Nephron progenitor cell (in vitro differentiated cells): ENCODE measurements at regions not wholly inside any gene's neighbourhood (a gene's known extent, or its start where the extent isn't known, plus 50 kb on each side); places are given as distances from the start of the nearest gene placed in this dataset.
"Not testable (repeated sequence)": the region's sequence is repeated elsewhere in the genome, so short reads cannot be mapped to it uniquely, and the experiment has no call there.

Experiments used
- DNase-seq: peaks from one replicate; pipeline ENCODE4 v3.0.0; 2021
- H3K27ac Mint-ChIP-seq: 2 replicates; pipeline ENCODE4 v1.8.0; 2021; ENCODE audit warnings: mild to moderate bottlenecking, moderate library complexity, mixed read lengths
- H3K27me3 Mint-ChIP-seq: 2 replicates; pipeline ENCODE4 v1.8.0; 2021; ENCODE audit warnings: mild to moderate bottlenecking, low read depth, mixed read lengths; ENCODE audit not compliant: poor library complexity
- H3K36me3 Mint-ChIP-seq: 2 replicates; pipeline ENCODE4 v1.8.0; 2021; ENCODE audit warnings: low read depth, mixed read lengths
- H3K4me1 Mint-ChIP-seq: 2 replicates; pipeline ENCODE4 v1.8.0; 2021; ENCODE audit warnings: mixed read lengths
- H3K4me3 Mint-ChIP-seq: 2 replicates; pipeline ENCODE4 v1.8.0; 2021; ENCODE audit warnings: mild to moderate bottlenecking, moderate library complexity, mixed read lengths
- H3K9me3 Mint-ChIP-seq: 2 replicates; pipeline ENCODE4 v1.8.0; 2021; ENCODE audit warnings: mild to moderate bottlenecking, moderate library complexity, mixed read lengths
- CTCF ChIP-seq: fragments of 200-600 bp; sonication (generic); IDR thresholded peaks from 2 replicates; pipeline ENCODE4 v1.5.0; 2021; ENCODE audit warnings: antibody characterized with exemption

- Mint-ChIP-seq H3K4me3 (no peak overlapping the region), H3K9me3 (no peaks in the 10 kb centered on the region)
Observed at GRCh38 chr18:1078301-1078700, 173.6 kb downstream of the ADCYAP1 start.

GRCh38 chr18:1083675-1084074, 179.0 kb downstream of the ADCYAP1 start:
- not testable (repeated sequence) for DNase-seq, H3K27ac Mint-ChIP-seq, H3K4me3 Mint-ChIP-seq, H3K4me1 Mint-ChIP-seq
- H3K27me3 Mint-ChIP-seq: peaks cover 12% of the 10 kb centered on the region
- peaks cover 50% of the 10 kb centered on the region for H3K9me3 Mint-ChIP-seq
- peaks cover 40% of the 10 kb centered on the region for H3K36me3 Mint-ChIP-seq

More at GRCh38 chr18:1078301-1078700, 173.6 kb downstream of the ADCYAP1 start:
- Mint-ChIP-seq H3K27me3 (no peaks in the 10 kb centered on the region), H3K4me1 (peaks cover 28% of the 10 kb centered on the region), H3K36me3 (no peaks in the 10 kb centered on the region), H3K27ac (no peak overlapping the region)
- no peak for DNase-seq
- TF ChIP-seq CTCF: no peak

GRCh38 chr18:1090758-1091157, 186.1 kb downstream of the ADCYAP1 start:
- no peaks in the 10 kb centered on the region for H3K4me1 Mint-ChIP-seq
- no peak overlapping the region for H3K27ac Mint-ChIP-seq
- H3K36me3 Mint-ChIP-seq: peaks cover 36% of the 10 kb centered on the region
- peaks cover 40% of the 10 kb centered on the region for H3K9me3 Mint-ChIP-seq
- peaks cover 6% of the 10 kb centered on the region for H3K27me3 Mint-ChIP-seq
- no peak for TF ChIP-seq CTCF
- no peak overlapping the region for H3K4me3 Mint-ChIP-seq
- no peak for DNase-seq

- Mint-ChIP-seq H3K4me1 (no peaks in the 10 kb centered on the region), H3K27ac (no peak overlapping the region), H3K27me3 (no peaks in the 10 kb centered on the region), H3K36me3 (peaks cover 25% of the 10 kb centered on the region), H3K9me3 (peaks cover 25% of the 10 kb centered on the region), H3K4me3 (no peak overlapping the region)
- no peak for TF ChIP-seq CTCF
- DNase-seq: peak; percentile 30
Observed at GRCh38 chr18:1092228-1092627, 187.6 kb downstream of the ADCYAP1 start.

GRCh38 chr18:1094409-1094808, 189.7 kb downstream of the ADCYAP1 start:
- TF ChIP-seq CTCF: no peak
- Mint-ChIP-seq H3K4me3 (no peak overlapping the region), H3K27ac (no peak overlapping the region), H3K27me3 (no peaks in the 10 kb centered on the region), H3K9me3 (peaks cover 12% of the 10 kb centered on the region), H3K36me3 (peaks cover 19% of the 10 kb centered on the region), H3K4me1 (peaks cover 5% of the 10 kb centered on the region)
- DNase-seq: no peak

GRCh38 chr18:1097991-1098735, 193.5 kb downstream of the ADCYAP1 start:
- DNase-seq, H3K27me3 Mint-ChIP-seq, H3K27ac Mint-ChIP-seq, H3K4me3 Mint-ChIP-seq, H3K9me3 Mint-ChIP-seq, H3K4me1 Mint-ChIP-seq: not testable (repeated sequence)
- peaks cover 14% of the 10 kb centered on the region for H3K36me3 Mint-ChIP-seq

- Mint-ChIP-seq H3K9me3 (peaks cover under 1% of the 10 kb centered on the region), H3K4me1 (peaks cover 1% of the 10 kb centered on the region), H3K27ac (peak overlapping the region; percentile 64), H3K4me3 (no peak overlapping the region), H3K36me3 (peaks cover 7% of the 10 kb centered on the region), H3K27me3 (peaks cover 3% of the 10 kb centered on the region)
- DNase-seq: no peak
- no peak for TF ChIP-seq CTCF
Observed at GRCh38 chr18:1102848-1103247, 198.2 kb downstream of the ADCYAP1 start.
